HG03060 (cell line): ENCODE measurements at regions not wholly inside any gene's neighbourhood (a gene's known extent, or its start where the extent isn't known, plus 50 kb on each side); places are given as distances from the start of the nearest gene placed in this dataset.

Source experiments
- ATAC-seq: cut with Tn5 transposase; IDR thresholded peaks from one replicate; pipeline ENCODE4 v1.9.1; 2021; ENCODE audit warnings: low read depth, moderate number of reproducible peaks; ENCODE audit not compliant: unreplicated experiment

- no peak for ATAC-seq
Measured at GRCh38 chr9:109593612-109594011, 95.5 kb upstream of the PTPN3 start.

DNA sequence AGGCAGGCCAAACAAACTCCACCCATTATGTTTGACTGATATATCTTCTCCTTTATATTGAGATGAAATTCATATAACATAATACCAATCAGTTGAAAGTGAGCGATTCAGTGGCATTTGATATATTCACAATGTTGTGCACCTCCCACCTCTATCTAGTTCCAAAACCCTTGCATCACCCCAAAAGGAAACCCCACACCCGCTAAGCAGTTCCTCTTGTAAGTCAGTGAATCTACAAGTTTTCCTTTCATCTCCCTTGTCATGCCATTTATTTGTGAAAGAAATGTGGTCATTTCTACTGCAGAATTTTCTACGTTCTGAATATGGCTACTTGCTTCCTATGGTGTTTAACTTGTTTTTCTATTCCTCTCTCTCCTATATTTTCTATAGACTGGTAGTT lies 99.4 kb upstream of the PTPN3 start:
- ATAC-seq = no peak

GRCh38 chr9:109599131-109599530 lies 101.0 kb upstream of the PTPN3 start:
- ATAC-seq = no peak

GRCh38 chr9:109599711-109600110 lies 101.6 kb upstream of the PTPN3 start:
- ATAC-seq = no peak

GRCh38 chr9:109600142-109600541 lies 102.0 kb upstream of the PTPN3 start:
- no peak for ATAC-seq

DNA sequence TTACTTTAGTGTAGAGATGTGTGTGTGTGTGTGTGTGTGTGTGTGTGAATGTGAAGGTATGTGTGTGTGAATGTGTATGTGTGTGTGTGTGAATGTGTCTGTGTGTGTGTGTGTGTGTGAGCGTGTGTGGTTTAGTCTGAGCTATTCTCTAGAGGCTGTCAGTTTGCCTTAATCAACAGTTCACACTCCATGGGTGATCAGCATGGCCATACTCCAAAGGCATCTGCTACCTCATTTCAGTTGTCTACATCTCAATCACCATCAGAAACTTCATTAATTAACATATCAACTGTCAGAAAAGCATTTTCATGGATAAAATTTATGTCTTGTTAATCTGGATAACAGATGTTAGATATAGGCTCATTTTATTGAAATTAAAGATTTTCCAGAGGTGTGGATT lies 103.1 kb upstream of the PTPN3 start:
- no peak for ATAC-seq

DNA sequence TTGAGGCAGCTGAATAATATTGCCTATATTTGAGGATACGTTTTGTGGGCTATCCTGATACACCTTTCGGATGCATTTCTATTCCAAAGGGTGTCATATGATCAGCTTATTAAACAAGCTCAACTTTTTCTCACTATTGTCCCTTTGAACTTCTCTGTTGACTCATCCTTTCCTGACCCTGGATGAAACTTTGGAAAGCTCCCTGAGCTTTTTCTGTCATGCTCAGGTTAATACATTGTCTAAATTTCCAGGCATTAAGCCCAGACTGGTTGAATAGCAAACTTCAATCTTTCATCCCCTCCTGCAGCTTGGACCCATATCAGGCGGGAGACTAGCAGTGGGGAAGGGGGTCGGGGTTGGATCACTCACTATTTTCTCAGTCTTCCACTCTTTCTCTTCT lies 104.9 kb upstream of the PTPN3 start:
- ATAC-seq = no peak

- ATAC-seq = no peak
Measured at GRCh38 chr9:109604131-109604530, 106.0 kb upstream of the PTPN3 start.

- no peak for ATAC-seq
Measured at GRCh38 chr9:109604781-109605180, 106.7 kb upstream of the PTPN3 start.

DNA sequence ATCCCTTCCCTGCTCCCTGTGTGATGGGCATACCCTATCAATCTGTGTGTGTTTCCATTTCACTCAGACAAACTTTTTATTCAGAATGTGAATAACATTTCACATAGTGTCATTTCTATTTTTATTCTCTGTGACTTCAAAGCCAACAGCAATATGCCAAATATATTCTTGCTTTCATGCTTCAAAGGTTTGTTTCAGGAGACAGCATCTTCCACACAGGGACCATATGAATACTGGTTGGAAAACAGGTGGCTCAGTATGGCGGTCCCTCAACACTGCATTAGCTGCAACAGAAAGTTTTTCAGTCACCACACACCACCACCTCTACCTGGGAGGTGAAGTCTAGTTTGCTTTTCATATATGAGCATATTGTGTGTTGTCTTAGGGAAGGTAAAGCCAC lies 111.0 kb upstream of the PTPN3 start:
- no peak for ATAC-seq

DNA sequence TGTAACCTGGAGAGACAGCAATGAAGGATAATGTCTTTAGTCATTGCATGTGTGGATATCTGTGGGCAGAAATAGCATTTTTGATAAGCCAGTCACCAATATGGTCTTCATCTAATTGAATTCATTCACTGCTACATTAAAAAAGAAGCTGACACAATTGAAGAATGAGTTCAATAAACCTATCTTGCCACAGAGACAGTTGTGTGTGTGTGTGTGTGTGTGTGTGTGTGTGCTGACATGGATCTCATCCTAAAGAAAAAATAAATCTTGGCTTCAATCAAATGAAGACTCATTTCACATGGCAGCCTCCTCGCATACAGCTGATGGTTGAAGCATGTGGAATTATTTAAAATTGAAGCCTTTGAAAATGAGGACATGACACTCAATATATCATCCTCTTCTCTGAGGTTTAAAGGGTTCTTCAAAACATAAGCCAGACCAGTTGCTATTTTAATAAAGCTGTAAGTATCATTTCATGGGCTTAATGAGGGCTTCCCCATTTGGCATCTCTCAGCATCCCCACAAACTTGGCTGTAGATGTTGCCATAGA lies 118.5 kb upstream of the PTPN3 start:
- no peak for ATAC-seq

DNA sequence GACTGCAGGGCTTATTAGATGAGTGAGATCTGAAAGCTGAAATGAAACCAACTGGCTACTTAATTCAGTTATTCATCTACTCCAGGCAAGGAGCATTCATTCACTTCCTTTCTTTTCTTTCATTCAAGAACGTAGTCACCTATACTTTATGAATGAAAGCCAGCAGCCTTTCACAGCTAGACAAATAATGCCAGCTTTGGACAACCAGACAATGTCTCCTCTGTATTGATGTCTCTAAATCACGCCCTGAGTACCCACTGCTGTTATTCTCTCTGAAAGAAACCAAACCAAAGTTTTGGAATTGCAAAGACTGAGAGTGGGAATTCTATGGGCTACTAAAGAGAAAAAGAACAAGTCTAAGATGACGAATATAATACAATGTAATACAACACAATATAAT lies 121.2 kb upstream of the PTPN3 start:
- no peak for ATAC-seq

DNA sequence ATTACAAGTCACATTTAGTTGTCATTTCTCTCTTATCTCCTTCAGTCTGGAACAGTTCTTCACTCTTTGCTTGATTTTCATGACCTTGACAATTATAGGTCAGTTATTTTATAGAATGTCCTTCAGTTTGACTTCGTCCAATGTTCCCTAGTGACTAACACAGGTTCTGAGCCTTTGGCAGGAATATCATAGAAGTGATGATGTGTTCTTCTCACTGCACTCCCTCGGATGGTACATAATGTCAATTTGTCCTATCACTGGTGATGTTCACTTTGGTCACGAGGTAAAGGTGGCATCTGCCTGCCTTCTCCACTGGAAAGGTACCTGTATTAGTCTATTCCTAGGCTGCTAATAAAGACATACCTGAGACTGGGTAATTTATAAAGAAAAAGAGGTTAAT lies 126.0 kb upstream of the PTPN3 start:
- ATAC-seq = no peak

- no peak for ATAC-seq
Measured at GRCh38 chr9:109624896-109625295, 126.8 kb upstream of the PTPN3 start.

GRCh38 chr9:109627042-109627441 lies 128.9 kb upstream of the PTPN3 start:
- ATAC-seq = no peak

- no peak for ATAC-seq
Measured at GRCh38 chr9:109629615-109630014, 131.5 kb upstream of the PTPN3 start.

DNA sequence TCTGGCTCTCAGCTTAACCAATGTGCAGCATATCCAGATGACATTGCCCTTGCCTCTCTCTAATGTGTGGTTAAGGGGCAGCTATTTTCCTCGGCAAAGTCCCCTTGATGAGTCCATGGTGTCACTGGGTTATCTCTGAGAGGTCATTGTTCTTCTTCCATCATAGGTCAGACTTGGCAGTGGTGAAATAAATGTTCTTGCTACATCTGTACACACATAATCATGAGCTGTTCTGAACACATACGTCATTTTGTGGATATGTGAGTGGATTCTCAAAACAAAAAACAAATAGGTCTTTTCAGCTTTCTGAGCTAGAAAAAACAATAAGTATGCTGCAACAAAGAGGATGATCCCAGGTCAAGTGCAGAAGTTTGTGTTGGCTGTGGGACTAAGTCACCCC lies 134.7 kb upstream of the PTPN3 start:
- no peak for ATAC-seq

DNA sequence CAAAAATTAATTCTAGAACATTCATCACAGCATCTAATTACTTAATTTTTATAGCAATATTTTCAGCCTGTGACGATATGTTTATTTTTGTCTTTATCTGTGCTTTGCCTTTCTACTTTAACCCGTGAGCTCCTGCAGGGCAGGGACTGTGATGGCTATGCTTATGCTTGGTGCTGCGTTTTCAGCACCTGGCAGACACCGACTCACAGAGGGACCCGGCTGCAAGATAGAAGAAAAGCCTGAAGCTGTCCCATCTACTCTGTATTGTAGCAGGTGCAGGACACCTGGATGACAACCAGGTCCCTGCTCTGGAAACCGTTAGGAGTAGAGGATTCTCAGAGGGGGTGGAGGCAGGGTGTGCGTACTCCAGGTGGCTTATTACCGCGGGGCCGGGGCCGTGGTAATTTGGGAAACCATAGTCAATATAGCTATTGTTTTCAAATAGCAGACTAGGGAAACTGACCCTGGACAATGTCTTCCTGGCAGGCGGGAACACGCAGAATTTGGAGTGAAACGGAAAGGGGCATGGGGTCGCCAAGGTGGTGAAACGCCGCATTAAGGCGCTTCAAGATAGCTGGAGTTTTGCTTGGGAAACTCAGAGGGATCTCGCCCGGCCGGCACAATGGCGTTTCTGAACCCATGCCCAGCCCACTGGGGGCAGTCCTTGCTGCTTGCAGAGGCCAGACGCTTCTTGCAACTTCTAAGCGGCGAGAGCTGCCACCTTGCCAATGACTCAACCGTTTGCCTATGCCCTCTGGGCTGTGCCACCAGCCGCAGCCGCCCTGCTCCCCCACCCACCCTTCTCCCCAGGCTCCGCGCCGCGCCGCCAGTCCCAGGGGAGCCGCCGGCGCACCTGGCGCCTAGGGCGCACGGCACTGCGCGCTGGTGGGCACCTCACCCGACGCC lies 140.1 kb upstream of the PALM2AKAP2 start:
- ATAC-seq = no peak

DNA sequence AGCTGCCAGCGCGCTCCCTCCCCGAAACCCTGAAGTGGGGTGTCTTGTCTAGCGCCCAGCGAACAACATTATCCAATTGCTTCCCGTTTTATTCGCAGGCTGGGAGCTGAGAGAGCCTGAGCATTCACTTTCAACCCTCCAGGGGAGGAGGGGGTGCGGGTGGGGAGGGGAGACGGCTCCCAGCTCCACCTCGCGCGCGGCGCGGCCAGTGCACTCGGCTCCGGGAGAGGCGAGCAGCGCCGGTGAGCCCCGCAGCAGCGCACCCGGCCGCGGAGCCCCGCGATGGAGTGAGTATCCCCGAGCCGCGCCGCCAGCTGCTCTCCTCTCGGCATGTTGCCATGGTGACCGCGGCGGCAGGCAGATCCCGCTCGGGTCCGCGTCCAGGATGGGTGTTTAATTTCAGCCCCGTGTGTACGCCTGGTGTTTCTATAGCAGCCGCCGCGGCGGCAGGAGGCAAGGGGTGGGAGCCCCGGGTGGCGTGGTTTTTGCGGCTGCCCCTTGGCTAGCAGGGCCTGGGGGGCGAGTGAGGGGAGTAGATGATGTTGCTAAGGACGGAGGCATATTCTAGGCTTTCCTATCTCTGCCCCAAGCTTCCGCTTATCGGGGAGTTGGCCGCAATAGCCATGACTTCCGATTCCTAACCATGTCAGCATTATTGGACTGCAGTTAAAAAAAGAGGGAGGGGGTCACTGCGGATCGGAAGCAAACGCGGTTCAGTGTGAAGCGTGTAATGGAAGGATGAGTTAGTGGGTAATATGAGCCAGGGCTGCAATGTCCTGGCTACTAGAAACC lies 139.2 kb upstream of the PALM2AKAP2 start:
- ATAC-seq = no peak

GRCh38 chr9:109641372-109641659 lies 138.7 kb upstream of the PALM2AKAP2 start:
- no peak for ATAC-seq

DNA sequence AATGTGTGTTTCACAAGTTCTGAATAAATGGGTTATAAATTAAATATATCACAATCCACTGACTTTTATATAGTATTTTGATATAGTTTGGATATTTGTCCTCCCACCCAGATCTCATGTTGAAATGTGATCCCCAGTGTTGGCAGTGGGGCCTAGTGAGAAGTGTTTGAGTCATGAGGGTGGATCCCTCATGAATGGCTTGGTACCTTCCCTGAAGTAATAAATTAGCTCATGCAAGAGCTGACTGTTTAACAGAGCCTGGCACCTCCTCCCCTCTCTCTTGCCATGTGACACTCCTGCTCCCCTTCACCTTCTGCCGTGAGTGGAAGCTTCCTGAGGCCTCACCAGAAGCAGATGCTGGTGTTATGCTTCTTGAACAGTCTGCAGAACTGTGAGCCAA lies 127.9 kb upstream of the PALM2AKAP2 start:
- no peak for ATAC-seq

DNA sequence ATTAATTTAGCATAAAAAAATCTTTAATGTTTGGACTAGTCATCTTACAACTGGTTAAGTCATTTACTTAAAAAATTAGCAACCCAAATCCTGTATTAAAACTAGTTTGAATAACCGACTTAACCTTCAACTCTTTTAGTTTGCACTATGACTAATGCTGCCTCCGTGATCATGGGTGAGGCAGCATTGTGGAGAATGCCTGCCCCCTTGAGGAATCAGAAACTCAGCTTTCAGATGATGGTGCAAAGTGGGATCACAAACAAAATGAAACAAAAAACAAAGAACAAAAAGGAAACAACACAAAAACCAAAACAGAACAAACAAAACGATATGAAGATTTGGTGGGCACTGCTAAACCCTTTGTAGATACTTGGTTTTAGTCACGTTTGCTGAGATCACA lies 127.0 kb upstream of the PALM2AKAP2 start:
- no peak for ATAC-seq
